Stimulated activated CD4-positive, alpha-beta T cell treated with anti-CD3 and anti-CD28 coated beads, TNF-alpha, amount 100 ng/mL, for 4 hours (primary cell): ENCODE measurements at regions not wholly inside any gene's neighbourhood (a gene's known extent, or its start where the extent isn't known, plus 50 kb on each side); places are given as distances from the start of the nearest gene placed in this dataset.

Source experiments
- DNase-seq, 3 experiments: peaks; one replicate each; pipeline ENCODE4 v3.0.0-alpha.2; 2020; ENCODE audit warnings: low read depth in 3 of 3

DNA sequence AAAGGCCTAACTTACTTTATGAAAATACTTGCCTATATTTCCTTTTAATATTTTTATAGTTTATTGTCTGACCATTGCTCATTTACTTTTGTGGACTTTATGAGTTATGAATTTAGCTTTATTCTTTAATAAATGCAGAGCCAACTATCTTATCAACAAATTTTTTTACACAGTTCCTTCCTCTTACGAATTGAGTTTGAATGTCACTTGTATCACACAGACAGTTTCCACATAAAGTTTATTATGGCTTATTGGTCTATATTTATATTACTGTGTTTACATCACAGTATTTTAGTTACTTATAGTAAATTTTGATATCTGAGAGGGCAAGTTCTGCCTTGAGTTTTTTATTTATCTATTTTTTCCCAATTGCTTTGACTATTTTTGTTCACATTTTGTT is 450.6 kb downstream of the C4orf33 start:
- DNase-seq: no peak

DNA sequence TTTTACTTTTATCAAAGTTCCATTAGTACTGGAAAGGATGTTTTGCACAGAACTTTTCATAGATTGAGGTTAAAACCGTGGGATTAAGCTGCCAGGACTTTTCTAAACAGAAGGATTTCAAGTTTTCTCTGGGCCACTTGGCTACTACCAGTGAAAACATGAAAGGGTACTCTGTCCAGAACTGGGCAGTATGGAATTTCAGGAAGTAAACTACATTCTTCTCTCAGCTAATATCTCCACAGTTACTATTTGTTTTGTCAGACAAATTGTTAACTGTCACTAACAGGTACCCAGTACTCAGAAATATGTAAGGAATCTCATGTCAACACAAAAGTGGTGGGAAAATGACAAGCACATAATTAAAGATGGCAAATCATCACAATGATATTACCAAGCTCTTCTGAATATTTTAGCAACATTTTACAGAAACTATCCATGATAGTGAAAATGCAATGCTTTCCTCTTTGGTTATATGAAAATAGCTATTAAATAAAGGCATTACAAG is 454.4 kb downstream of the C4orf33 start:
- DNase-seq: no peak

DNA sequence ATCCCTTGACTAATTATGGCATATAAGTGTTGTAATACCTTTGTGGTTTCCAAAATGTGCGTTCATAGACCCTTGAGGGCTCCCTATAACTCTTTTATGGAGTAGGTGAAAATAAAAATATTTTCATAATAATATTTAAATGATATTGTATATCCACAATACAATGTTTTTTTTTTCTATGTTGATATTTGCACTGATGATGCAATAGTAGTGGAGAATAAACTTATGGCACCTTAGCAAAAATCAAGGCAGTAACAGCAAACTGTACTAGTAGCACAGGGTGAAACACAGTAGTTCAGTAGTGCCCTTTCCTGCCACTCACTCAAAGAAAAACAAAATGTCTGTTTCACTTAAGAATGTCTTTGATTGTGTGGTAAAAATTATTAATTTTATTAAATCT is 465.3 kb downstream of the C4orf33 start:
- DNase-seq: no peak

DNA sequence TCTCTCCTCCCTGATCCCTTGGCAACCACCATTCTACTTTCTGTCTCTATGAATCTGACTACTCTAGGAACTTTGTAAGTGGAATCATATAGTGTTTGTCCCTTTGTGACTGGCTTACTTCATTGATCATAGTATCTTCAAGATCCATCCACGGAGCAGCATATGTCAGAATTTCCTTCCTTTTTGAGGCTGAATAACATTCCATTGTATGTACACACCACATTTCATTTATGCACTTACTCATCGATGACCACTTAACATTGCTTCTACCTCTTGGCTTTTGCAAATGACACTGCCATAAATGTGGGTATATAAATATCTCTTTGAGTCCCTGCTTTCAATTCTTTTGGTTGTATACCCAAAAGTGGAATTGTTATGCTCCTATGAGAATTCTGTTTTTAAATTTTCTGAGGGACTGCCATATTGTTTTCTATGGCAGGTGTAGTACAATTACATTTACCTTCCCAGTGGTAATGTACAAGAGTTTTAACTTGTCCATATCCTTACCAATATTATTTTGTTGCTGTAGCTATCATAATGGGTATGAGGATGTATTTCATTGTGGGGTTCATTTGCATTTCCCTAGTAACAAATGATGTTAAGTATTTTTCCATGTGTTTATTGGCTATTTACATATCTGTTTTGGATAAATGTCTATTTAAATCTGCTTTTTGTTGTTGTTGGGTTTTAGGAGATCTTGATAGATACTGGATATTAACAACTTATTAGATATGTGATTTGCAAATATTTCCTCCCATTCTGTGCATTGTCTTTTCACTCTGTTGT is 466.1 kb downstream of the C4orf33 start:
- no peak for DNase-seq

DNA sequence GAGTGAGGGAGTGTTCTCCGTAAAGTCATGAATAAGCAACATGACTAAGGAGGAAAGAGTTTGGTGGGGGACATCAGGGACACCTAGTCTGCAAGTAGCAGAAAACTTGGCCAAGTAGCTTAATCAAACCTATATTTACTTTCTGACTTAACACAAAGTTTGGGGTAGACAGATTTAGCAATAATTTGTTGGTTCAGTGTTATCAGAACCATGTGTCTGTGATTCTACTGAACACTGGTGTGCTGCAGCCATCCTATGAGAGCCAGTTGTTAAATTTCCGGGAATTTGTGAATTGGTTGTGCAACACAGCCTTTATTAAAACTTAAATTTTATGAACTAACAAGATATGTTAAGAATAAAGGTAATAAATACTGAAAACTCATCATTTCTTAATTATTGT is 469.3 kb downstream of the C4orf33 start:
- no peak for DNase-seq

DNA sequence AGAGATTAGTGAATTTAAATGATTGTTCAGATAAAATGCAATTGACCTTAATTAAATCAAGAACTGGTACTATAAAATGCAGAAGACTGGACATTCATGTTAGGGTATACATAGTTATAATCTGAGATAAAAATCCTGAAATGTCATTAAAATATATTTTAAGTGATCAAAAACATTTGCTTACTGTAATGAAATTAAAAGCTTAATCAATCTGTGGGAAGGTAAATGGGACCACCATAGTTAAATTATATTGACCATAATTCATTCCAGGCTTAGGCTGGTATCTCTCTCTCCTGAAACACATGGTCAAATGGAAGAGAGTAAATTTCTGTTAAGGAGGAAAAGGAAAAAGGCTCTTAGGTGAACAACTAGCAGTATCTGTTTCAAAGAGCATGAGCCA is 474.4 kb downstream of the C4orf33 start:
- no peak for DNase-seq

DNA sequence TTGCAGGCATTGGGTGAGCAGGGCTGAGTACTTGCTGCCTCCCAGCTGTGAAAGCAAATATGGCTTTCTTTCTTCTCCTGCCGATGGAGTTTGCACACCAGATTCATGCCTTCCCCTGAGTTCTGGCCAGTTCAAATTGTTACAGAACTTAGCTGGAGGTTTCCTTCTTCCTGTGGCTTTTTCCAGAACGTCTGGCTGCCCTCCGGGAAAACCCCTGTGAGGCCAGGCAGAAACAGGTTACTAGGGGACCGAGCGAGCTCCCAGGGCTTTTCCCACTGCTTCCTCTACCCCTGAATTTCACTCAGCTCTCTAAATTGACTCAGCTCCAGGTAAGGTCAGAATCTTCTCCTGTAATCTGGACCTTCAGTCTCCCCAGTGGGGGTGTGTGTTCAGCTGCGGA is 482.4 kb downstream of the C4orf33 start:
- DNase-seq: no peak

DNA sequence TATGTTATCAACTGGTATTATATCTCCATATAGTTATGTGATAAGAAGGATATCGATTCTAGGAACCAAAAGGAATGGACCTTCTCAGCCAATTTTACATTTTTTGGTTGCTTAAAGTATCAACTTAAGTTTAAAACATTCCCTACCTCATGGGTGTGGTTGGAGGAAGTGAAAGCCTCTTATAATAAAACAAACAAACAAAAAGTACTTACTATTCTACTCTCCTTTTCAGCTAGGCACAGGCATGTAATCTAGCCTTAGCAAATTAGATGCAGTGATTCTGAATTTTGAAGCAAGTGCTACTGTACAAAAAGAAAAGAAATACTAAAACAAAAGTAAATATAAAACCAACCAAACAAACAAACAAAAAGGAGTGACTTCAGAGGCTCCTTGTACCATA is 485.4 kb downstream of the C4orf33 start:
- no peak for DNase-seq

DNA sequence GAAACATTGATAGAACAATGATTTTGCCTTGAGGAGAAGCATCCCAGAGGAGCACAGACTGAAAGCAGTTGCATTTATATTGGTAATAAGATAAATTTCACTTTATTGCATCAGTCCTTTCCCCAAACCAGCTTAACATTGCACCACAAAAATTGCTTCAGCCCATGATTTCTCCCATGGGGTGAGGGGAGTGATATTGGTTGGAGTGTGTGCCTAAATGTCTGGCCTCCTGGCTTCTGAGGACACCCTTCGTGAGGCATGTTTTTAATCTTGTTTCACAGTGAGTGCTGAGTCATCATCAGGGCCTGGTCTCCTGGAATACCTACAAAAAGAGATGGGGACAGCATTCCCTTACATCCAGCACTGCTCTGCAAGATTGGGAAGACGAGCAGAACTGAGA is 487.9 kb downstream of the C4orf33 start:
- DNase-seq: no peak

DNA sequence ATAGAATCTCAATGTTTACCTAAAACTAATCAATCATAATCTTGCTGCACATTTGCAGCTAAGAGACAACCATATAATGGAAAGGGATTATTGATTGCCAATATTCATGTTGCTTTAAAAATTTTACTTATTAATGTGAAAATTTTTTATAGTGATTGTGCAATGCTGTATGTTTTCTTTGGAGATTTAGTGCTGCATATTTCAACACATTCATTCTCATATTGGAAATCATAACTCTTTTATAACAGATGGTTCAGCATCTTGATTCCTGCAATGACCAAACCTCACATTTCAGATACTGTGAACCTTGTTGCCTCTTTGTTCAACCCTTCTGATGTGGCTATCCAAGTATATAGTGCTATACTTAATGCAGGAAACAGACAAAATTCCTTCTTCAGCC is 502.6 kb downstream of the C4orf33 start:
- no peak for DNase-seq

DNA sequence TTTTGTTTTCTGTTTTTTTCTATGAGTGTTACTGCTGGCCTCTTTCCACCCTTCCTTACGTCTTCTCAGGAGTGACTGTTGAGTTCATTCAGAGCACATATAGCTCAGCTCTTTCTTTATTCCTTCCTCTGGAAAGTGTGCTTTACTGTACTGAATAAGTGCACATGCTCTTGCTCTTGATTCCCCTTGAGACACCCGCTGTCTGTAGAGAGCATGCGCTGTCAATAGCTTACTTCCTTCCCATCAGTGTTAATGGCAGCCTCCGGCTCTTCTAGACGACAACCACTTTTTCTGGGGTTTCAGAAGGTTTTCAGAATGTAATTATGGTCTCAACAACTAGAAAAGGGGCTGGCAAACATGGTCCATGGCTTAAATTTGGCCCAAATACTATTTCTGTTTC is 504.9 kb downstream of the C4orf33 start:
- DNase-seq: no peak

DNA sequence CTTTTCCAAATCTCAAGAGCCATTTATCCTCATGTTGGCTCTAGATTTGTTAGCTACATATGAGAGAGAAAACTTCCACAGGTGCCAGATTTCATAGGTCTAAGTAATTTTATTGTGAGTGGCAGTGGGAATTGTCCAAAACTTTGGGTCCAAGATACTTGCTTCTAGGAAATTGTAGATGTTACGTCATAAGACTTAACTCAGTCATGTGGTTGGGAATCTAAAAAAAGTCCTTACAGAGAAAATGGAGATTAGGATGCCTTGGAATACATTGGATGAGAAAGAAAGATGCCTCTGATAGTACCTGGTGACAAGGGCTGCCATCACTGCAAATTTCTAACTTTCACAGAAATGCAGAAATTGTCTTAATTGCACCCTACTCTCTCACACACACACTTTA is 506.5 kb downstream of the C4orf33 start:
- DNase-seq: no peak

DNA sequence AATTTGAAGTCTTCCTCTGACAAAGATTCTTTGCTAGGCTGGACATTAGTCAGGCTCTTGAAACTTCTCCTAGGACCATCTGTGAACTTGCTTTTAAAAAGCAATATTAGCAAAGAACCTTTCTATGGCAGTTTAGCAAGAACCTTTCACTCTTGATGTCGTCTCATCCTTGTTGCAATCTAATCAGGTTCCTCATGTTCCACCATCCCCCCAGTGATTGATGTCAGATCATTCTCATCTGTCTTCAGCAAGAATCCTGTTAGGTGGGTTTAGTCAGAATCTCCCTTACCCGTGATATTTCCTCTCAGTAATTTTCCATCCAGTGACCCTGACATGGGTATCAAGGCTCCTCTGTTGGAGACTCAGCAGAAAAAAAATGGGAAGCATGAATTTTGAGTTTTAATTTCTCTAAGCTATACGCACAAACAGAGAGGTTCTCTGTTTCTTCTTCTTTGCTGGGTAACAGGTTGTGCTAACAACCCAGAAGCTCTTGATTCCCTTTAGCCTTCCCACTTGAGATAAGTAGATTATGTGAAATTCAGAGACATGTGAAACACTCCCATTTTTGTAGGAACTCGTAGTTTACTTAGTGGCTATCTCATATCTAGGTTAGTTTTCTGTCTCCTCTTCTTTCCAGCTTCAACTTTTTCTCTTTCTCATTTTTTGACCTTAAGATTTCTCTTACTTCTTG is 507.4 kb downstream of the C4orf33 start:
- no peak for DNase-seq

DNA sequence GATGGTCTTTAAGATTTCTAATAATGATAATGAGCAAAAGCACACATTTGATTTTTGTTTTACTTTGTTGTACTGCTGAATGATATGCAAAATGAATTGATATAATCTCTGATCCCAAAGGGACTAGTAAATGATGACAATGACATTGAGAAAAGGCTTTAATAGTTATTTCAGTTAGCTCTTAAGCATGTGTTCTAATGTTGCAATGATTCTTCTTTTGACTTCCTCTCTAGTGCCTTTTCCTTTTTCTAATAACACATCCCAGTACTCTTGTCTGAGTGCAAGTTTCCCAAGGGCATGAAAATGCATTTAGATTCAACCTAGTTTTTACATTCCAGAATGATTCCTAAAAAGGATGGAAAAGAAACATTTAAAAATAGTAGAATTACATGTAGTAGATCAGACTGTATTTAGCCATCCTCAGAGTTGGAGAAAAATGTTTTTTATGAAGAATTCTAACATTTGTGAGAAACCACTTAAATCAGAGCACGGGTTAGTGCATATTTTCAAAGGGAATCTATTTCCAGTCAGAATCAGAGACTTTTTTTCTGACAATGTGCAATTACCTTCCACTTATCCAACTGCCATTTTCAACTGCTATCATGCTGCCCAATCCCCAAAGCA is 508.8 kb downstream of the C4orf33 start:
- DNase-seq: no peak

DNA sequence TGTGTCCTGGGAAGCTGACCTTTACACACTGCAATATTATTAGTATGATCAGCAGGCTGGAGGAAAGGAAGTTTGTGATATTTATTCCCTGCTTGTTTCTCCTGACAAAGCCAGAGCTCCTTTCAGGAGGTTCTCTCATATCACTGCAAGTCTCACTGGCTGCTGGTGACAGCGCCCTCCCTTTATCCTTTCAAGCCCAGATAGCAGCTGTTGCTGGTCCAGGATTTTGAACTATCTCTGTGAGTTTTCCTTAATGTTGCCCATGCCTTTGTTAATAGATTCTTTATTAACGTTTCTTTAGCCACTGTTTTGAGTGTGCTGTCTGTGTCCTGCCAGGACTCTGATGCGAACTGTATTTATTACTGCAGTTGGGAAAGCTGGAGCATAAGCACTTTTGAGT is 518.7 kb downstream of the C4orf33 start:
- DNase-seq: no peak

DNA sequence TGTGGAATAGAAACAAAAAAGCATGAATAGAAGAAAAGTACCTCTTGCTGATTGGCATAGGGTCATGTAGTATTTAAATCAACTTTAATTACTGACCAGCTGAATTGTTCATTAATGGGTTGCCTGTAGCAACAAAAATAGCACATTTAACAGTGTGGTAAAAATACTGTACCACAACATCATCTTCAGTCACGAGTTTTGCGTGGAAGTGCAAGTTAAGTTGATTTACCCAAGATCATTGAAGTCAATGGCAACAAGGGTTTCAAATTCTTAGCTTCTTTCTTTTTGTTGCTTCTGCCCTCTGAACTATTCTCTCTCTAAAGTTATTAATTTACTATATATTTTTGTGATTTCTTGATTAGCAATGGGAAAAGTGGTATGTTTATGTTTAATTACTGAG is 526.6 kb downstream of the C4orf33 start:
- no peak for DNase-seq

DNA sequence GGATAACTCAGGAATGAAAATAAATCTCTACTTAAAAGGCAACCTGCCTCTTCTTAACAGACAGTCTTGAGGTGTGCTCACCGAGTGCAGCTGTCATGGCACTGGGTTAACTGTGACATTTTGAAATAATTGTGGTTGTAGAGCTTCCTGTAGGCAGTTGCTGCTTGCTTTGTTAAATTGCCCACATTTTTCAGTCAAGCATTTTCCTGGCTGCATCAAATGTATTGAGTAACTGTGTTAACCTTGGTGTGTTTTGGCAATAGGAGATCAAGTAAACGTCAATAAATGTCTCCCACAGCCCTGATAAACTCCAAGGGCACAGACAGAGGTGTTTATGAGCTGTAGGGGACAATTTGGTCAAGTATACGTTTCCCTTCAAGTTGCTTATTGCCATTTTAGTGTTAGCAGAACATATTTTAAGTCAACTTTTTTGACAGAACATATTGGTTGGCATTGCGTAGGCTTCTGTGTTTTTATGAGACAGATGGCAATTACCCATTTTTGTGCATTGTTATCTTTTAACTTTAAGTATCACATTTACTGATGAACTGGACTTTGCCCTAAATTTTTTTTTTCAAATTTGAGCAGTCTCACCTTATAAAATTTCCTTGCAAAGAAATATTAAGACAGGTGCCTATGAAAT is 527.4 kb downstream of the C4orf33 start:
- DNase-seq: no peak

DNA sequence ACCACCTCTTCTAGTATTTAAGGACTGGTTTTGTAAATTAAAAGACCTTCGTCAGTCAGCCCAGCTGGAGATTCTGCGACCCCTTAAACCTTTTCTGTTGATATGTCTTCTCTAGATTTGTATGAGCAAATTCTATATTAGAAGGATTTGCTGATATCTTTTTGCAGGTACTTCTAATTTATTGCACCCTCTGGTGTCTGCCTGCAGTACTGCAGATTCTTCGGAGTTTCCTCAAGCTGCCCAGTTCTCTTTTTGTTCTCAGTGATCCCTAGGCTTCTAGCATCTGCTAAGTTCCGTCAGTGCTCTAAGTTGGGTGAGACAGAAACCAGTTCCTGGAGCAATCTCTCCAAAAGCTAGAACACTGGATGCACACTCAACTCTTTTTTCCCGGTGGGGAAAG is 545.2 kb downstream of the C4orf33 start:
- DNase-seq: no peak

DNA sequence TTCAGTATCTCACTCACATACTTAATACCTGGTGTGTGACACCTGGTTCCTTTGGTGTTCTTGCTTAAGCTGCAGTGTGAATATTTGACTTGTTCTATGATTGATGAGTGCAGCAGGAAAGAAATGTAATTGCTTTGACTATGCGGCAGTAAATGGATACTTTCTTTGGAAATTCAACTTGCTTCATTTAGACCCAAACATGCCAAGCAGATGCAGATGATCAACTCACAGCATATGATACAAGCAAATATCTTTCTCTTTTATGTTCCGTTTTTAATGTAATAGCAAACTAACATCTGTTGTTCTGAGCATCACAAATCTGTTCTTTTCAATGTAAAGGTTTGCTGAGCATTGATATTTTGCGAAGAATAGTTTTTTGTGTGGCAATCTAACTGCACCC is 549.5 kb downstream of the C4orf33 start:
- no peak for DNase-seq

DNA sequence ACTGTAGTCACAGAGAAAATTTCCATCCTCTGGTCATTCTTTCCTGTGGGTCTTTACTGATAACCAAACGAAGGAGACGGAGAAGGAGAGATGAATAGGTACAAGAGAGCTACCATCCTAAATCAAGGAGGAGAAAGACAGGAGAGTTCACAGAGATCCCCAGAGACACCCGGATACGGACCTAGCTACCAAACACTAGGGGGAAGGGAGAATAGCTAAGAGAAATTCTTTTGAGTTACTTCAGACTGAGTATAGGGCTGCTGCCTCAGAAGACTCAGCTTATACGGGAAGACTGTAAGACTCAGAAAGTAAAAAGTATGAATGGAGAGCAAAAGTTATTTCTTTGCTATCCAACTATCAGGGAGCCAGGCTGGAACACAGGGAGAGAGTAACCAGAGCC is 572.1 kb downstream of the C4orf33 start:
- no peak for DNase-seq

DNA sequence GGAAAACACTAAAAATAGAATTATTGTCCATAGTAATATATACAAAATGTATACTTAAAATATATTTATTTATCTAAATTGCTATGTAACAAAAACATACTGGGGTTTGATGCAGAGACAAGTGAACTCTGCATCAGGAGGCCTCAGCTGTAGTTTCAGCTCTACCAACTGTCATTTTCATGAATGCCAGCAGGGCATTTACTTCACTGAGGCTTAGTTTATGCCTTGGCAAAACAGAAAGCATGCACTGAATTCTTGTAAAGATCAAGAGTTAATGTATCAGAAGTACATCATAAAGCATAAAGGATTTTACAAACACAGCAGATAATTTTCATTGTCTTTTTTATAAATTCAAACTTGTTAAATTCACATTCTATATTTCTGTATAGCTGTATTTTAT is 577.0 kb downstream of the C4orf33 start:
- no peak for DNase-seq

DNA sequence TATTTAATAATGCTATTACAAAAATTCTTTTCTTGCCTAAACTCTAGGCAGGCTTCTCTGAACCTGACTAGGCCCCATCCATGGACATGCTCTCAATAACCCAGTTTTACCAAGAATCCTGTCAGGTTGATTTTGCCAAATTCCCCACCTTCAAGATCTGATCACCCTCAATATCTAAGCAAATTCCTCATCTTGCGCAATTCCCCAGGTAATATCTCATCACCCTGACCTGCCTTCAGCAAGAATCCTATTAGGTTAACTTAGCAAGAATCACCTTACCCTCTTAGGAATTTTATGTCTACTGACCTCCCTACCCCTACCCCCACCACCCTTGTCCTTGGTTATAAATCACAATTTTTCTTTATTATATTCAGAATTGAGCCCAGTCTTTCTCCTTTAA is 579.1 kb downstream of the C4orf33 start:
- no peak for DNase-seq

DNA sequence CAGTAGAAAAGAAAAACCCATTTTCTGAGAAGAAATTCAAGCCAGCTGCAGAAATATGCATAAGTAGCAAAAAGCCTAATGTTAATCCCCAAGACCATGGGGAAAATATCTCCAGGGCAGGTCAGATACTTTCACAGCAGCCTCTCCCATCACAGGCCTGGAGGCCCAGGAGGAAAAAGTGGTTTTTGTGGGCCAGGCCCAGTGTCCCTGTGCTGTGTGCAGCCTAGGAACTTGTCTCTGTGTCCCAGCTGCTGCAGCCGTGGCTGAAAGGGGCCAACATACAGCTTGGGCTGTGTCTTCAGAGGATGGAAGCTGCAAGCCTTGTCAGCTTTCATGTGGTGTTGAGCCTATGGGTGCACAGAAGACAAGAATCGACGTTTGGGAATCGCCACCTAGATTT is 581.0 kb downstream of the C4orf33 start:
- no peak for DNase-seq
